ENCODE measurements at regions not wholly inside any gene's neighbourhood (a gene's known extent, or its start where the extent isn't known, plus 50 kb on each side); places are given as distances from the start of the nearest gene placed in this dataset.

- Histone ChIP-seq H3K9ac (ENCODE audit: low read length) (no peak overlapping the region), H3K27me3 (ENCODE audit: control insufficient read depth, insufficient read depth, low read length) (no peaks in the 10 kb centered on the region), H3K9me3 (ENCODE audit: control insufficient read depth, insufficient read depth, low read depth, low read length) (no peaks in the 10 kb centered on the region), H3K4me1 (ENCODE audit: control insufficient read depth, insufficient read depth, low read length) (no peaks in the 10 kb centered on the region), H3K27ac (ENCODE audit: low read depth, low read length) (no peak overlapping the region), H3K4me3 (ENCODE audit: low read depth, low read length) (no peak overlapping the region), H3K36me3 (ENCODE audit: control insufficient read depth, insufficient read depth, low read length) (no peaks in the 10 kb centered on the region)
These were observed 1443.7 kb downstream of the MRPL39 start for GRCh38 chr21:24163539-24163938.

- H3K27me3 ChIP-seq (ENCODE audit: control insufficient read depth, insufficient read depth, low read length): no peaks in the 10 kb centered on the region
- no peaks in the 10 kb centered on the region for H3K4me1 ChIP-seq (ENCODE audit: control insufficient read depth, insufficient read depth, low read length)
- no peaks in the 10 kb centered on the region for H3K36me3 ChIP-seq (ENCODE audit: control insufficient read depth, insufficient read depth, low read length)
- H3K4me3 ChIP-seq (ENCODE audit: low read depth, low read length): no peak overlapping the region
- no peak overlapping the region for H3K27ac ChIP-seq (ENCODE audit: low read depth, low read length)
- no peak overlapping the region for H3K9ac ChIP-seq (ENCODE audit: low read length)
- no peaks in the 10 kb centered on the region for H3K9me3 ChIP-seq (ENCODE audit: control insufficient read depth, insufficient read depth, low read depth, low read length)
These were observed 1446.8 kb downstream of the MRPL39 start for GRCh38 chr21:24160528-24160927.

GRCh38 chr21:24153137-24153536, 1454.1 kb downstream of the MRPL39 start:
- no peaks in the 10 kb centered on the region for H3K36me3 ChIP-seq (ENCODE audit: control insufficient read depth, insufficient read depth, low read length)
- H3K27me3 ChIP-seq (ENCODE audit: control insufficient read depth, insufficient read depth, low read length): no peaks in the 10 kb centered on the region
- no peaks in the 10 kb centered on the region for H3K9me3 ChIP-seq (ENCODE audit: control insufficient read depth, insufficient read depth, low read depth, low read length)
- no peak overlapping the region for H3K4me3 ChIP-seq (ENCODE audit: low read depth, low read length)
- no peak overlapping the region for H3K9ac ChIP-seq (ENCODE audit: low read length)
- H3K27ac ChIP-seq (ENCODE audit: low read depth, low read length): no peak overlapping the region
- no peaks in the 10 kb centered on the region for H3K4me1 ChIP-seq (ENCODE audit: control insufficient read depth, insufficient read depth, low read length)

GRCh38 chr21:24150753-24151152, 1456.5 kb downstream of the MRPL39 start:
- H3K4me1 ChIP-seq (ENCODE audit: control insufficient read depth, insufficient read depth, low read length): no peaks in the 10 kb centered on the region
- H3K27me3 ChIP-seq (ENCODE audit: control insufficient read depth, insufficient read depth, low read length): no peaks in the 10 kb centered on the region
- no peaks in the 10 kb centered on the region for H3K36me3 ChIP-seq (ENCODE audit: control insufficient read depth, insufficient read depth, low read length)
- H3K9ac ChIP-seq (ENCODE audit: low read length): no peak overlapping the region
- no peaks in the 10 kb centered on the region for H3K9me3 ChIP-seq (ENCODE audit: control insufficient read depth, insufficient read depth, low read depth, low read length)
- H3K27ac ChIP-seq (ENCODE audit: low read depth, low read length): no peak overlapping the region
- no peak overlapping the region for H3K4me3 ChIP-seq (ENCODE audit: low read depth, low read length)

GRCh38 chr21:24148461-24148860, 1458.8 kb downstream of the MRPL39 start:
- no peaks in the 10 kb centered on the region for H3K27me3 ChIP-seq (ENCODE audit: control insufficient read depth, insufficient read depth, low read length)
- H3K27ac ChIP-seq (ENCODE audit: low read depth, low read length): no peak overlapping the region
- H3K36me3 ChIP-seq (ENCODE audit: control insufficient read depth, insufficient read depth, low read length): no peaks in the 10 kb centered on the region
- H3K9me3 ChIP-seq (ENCODE audit: control insufficient read depth, insufficient read depth, low read depth, low read length): no peaks in the 10 kb centered on the region
- no peaks in the 10 kb centered on the region for H3K4me1 ChIP-seq (ENCODE audit: control insufficient read depth, insufficient read depth, low read length)
- H3K4me3 ChIP-seq (ENCODE audit: low read depth, low read length): no peak overlapping the region
- H3K9ac ChIP-seq (ENCODE audit: low read length): no peak overlapping the region

- H3K36me3 ChIP-seq (ENCODE audit: control insufficient read depth, insufficient read depth, low read length): no peaks in the 10 kb centered on the region
- H3K27ac ChIP-seq (ENCODE audit: low read depth, low read length): no peak overlapping the region
These were observed 1459.6 kb downstream of the MRPL39 start for GRCh38 chr21:24147674-24148073.

GRCh38 chr21:24131056-24131455, 1476.2 kb downstream of the MRPL39 start:
- Histone ChIP-seq H3K9me3 (ENCODE audit: control insufficient read depth, insufficient read depth, low read depth, low read length) (no peaks in the 10 kb centered on the region), H3K27ac (ENCODE audit: low read depth, low read length) (no peak overlapping the region), H3K4me1 (ENCODE audit: control insufficient read depth, insufficient read depth, low read length) (no peaks in the 10 kb centered on the region), H3K4me3 (ENCODE audit: low read depth, low read length) (no peak overlapping the region), H3K27me3 (ENCODE audit: control insufficient read depth, insufficient read depth, low read length) (no peaks in the 10 kb centered on the region), H3K36me3 (ENCODE audit: control insufficient read depth, insufficient read depth, low read length) (no peaks in the 10 kb centered on the region), H3K9ac (ENCODE audit: low read length) (no peak overlapping the region)

More at GRCh38 chr21:24147674-24148073, 1459.6 kb downstream of the MRPL39 start:
- no peaks in the 10 kb centered on the region for H3K9me3 ChIP-seq (ENCODE audit: control insufficient read depth, insufficient read depth, low read depth, low read length)
- H3K4me1 ChIP-seq (ENCODE audit: control insufficient read depth, insufficient read depth, low read length): no peaks in the 10 kb centered on the region
- H3K27me3 ChIP-seq (ENCODE audit: control insufficient read depth, insufficient read depth, low read length): no peaks in the 10 kb centered on the region
- no peak overlapping the region for H3K4me3 ChIP-seq (ENCODE audit: low read depth, low read length)
- H3K9ac ChIP-seq (ENCODE audit: low read length): no peak overlapping the region

GRCh38 chr21:24127651-24128050, 1479.6 kb downstream of the MRPL39 start:
- Histone ChIP-seq H3K27me3 (ENCODE audit: control insufficient read depth, insufficient read depth, low read length) (no peaks in the 10 kb centered on the region), H3K4me1 (ENCODE audit: control insufficient read depth, insufficient read depth, low read length) (no peaks in the 10 kb centered on the region), H3K9ac (ENCODE audit: low read length) (no peak overlapping the region), H3K36me3 (ENCODE audit: control insufficient read depth, insufficient read depth, low read length) (no peaks in the 10 kb centered on the region), H3K9me3 (ENCODE audit: control insufficient read depth, insufficient read depth, low read depth, low read length) (no peaks in the 10 kb centered on the region), H3K4me3 (ENCODE audit: low read depth, low read length) (no peak overlapping the region), H3K27ac (ENCODE audit: low read depth, low read length) (no peak overlapping the region)

GRCh38 chr21:24123785-24124184, 1483.5 kb downstream of the MRPL39 start:
- Histone ChIP-seq H3K9me3 (ENCODE audit: control insufficient read depth, insufficient read depth, low read depth, low read length) (no peaks in the 10 kb centered on the region), H3K27me3 (ENCODE audit: control insufficient read depth, insufficient read depth, low read length) (no peaks in the 10 kb centered on the region), H3K27ac (ENCODE audit: low read depth, low read length) (no peak overlapping the region), H3K4me3 (ENCODE audit: low read depth, low read length) (no peak overlapping the region), H3K4me1 (ENCODE audit: control insufficient read depth, insufficient read depth, low read length) (no peaks in the 10 kb centered on the region), H3K36me3 (ENCODE audit: control insufficient read depth, insufficient read depth, low read length) (no peaks in the 10 kb centered on the region), H3K9ac (ENCODE audit: low read length) (no peak overlapping the region)

GRCh38 chr21:24118738-24119459, 1488.4 kb downstream of the MRPL39 start:
- H3K27me3 ChIP-seq (ENCODE audit: control insufficient read depth, insufficient read depth, low read length): no peaks in the 10 kb centered on the region

GRCh38 chr21:24115141-24115540, 1492.1 kb downstream of the MRPL39 start:
- Histone ChIP-seq H3K4me1 (ENCODE audit: control insufficient read depth, insufficient read depth, low read length) (no peaks in the 10 kb centered on the region), H3K27ac (ENCODE audit: low read depth, low read length) (no peak overlapping the region), H3K9ac (ENCODE audit: low read length) (no peak overlapping the region), H3K36me3 (ENCODE audit: control insufficient read depth, insufficient read depth, low read length) (no peaks in the 10 kb centered on the region), H3K9me3 (ENCODE audit: control insufficient read depth, insufficient read depth, low read depth, low read length) (no peaks in the 10 kb centered on the region), H3K4me3 (ENCODE audit: low read depth, low read length) (no peak overlapping the region), H3K27me3 (ENCODE audit: control insufficient read depth, insufficient read depth, low read length) (no peaks in the 10 kb centered on the region)

More at GRCh38 chr21:24118738-24119459, 1488.4 kb downstream of the MRPL39 start:
- Histone ChIP-seq H3K4me1 (ENCODE audit: control insufficient read depth, insufficient read depth, low read length) (no peaks in the 10 kb centered on the region), H3K9ac (ENCODE audit: low read length) (no peak overlapping the region), H3K27ac (ENCODE audit: low read depth, low read length) (no peak overlapping the region), H3K4me3 (ENCODE audit: low read depth, low read length) (no peak overlapping the region), H3K9me3 (ENCODE audit: control insufficient read depth, insufficient read depth, low read depth, low read length) (no peaks in the 10 kb centered on the region), H3K36me3 (ENCODE audit: control insufficient read depth, insufficient read depth, low read length) (no peaks in the 10 kb centered on the region)

Measured in HUES6 (cell line).